HUES64 (cell line): ENCODE measurements at regions not wholly inside any gene's neighbourhood (a gene's known extent, or its start where the extent isn't known, plus 50 kb on each side); places are given as distances from the start of the nearest gene placed in this dataset.

ENCODE experiments used
- H3K27ac ChIP-seq: 2 replicates; pipeline ENCODE4 v1.7.0; 2013; ENCODE audit warnings: low read depth, low read length, inconsistent platforms
- H3K27me3 ChIP-seq: 2 replicates; pipeline ENCODE4 v1.6.1; 2013; ENCODE audit warnings: mild to moderate bottlenecking, low read length; ENCODE audit not compliant: insufficient read depth
- H3K36me3 ChIP-seq: 2 replicates; pipeline ENCODE4 v1.6.1; 2013; ENCODE audit warnings: mild to moderate bottlenecking, low read length; ENCODE audit not compliant: insufficient read depth
- H3K4me1 ChIP-seq: 2 replicates; pipeline ENCODE4 v1.6.1; 2013; ENCODE audit warnings: mild to moderate bottlenecking, low read length, moderate library complexity; ENCODE audit not compliant: insufficient read depth
- H3K4me3 ChIP-seq: 2 replicates; pipeline ENCODE4 v1.5.1; 2013; ENCODE audit warnings: mild to moderate bottlenecking, low read length, moderate library complexity
- H3K9ac ChIP-seq: 2 replicates; pipeline ENCODE4 v1.6.1; 2013; ENCODE audit warnings: mild to moderate bottlenecking, low read depth, low read length
- H3K9me3 ChIP-seq: 2 replicates; pipeline ENCODE4 v1.6.1; 2013; ENCODE audit warnings: low read depth, low read length; ENCODE audit not compliant: insufficient read depth
- WGBS: fragments of 150-250, 120-280 bp; methylation state at CpG from one replicate; pipeline ENCODE4 v1.1.7; 2013; ENCODE audit warnings: missing lambda C conversion rate; 5-methylcytosine and 5-hydroxymethylcytosine counted together

DNA sequence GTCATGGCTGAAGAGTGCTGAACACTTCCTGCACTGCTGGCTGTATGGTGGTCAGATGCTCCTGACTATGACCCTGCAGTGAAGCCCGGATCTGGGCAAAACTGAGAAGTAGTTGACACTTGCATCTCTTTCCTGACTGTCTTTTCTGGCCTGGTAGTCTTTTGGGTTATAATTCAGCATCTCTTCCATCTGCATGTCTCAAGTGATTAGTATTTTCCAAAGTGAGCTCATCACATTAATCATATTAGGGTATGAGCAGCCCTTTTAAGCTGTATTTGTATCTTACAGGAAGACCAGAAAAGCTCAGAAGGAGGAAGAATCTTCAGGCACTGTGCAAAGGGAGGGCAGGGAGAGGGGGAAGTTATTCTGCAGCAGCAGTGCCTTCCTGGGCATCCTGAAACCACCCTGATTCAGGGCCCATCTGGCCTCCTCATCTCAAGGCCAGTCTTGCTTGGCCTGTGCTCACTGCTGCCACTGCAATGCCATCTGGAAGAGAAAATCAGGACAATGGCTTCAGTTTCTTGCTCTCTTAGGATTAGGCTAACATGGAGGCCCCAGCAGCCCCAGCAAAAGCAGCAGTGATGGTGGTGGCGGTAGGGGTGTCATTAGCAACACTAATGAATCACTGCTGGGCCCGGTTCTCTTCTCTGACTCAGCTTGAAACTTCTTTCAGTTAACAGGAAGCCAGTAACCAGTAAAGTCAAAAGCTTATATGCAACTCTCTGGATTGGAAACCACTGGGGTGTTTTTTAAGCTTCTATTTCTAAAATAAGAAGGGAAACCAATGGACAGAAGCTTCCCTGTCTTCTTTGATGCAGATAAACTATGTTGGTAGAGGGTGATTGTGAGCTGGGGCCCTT, 63.3 kb upstream of the WDR26 start:
- WGBS: 34% methylated on average over 3 of the region's 3 CpGs

DNA sequence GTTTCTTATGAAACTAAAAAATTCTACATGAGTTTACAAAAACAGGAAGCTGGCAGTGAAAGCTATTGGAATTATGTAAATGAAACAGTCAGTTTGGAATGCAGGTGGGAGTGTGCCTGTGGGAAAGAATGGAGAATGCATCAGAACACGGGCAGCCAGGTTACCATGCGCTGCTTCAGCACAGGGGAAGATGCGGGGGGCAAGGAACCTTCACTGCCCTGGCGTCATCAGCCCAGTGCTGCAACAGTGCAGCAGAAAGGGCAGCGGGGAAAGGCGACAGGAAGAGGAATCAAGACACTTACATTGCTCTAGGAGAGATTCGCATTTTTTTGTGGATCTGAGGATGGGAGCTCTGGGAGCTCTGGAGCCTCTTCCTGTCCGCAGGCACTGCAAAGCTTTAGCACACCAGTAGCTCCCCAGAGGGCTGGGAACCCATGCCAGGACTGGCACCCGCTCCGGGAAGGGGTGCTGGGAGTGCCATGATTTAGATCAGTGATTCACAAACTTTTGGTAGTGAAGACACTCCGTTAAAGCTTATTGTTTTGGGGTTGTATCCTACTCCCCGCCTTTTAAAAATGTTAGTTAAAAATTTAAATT, 64.1 kb upstream of the WDR26 start:
- 12% methylated on average over 11 of the region's 12 CpGs for WGBS

More for the DNA sequence above, 63.3 kb upstream of the WDR26 start:
- peaks cover 53% of the 10 kb centered on the region for H3K4me1 ChIP-seq
- no peaks in the 10 kb centered on the region for H3K27me3 ChIP-seq
- H3K36me3 ChIP-seq: no peaks in the 10 kb centered on the region
- peak overlapping the region; percentile 99 for H3K27ac ChIP-seq
- H3K9ac ChIP-seq: peak overlapping the region; percentile 68
- no peak overlapping the region for H3K4me3 ChIP-seq
- peaks cover 10% of the 10 kb centered on the region; the same call in 1 of the 2 replicates for H3K9me3 ChIP-seq

DNA sequence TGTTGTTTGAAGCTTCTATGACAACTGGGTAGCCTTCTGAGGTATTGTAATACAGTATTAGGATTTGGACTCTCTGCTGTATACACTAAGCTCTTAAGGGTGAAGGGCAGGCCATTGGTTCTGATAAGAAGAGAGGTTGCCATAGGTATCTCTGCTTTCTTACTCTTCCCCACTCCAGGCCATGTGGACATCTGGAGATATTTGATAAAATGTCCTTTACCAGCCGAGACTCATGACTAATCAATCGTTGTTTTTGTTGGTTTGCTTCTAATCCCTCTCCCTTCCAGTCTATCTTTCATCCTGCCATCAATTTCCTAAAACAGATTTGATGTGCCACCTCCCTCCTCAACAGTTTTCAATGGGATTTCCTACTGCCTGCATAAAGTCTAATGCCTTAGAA, 64.6 kb upstream of the WDR26 start:
- Histone ChIP-seq H3K4me3 (no peak overlapping the region), H3K4me1 (peaks cover 54% of the 10 kb centered on the region), H3K9me3 (peaks cover 10% of the 10 kb centered on the region; the same call in 1 of the 2 replicates), H3K9ac (peak overlapping the region; percentile 68; the same call in 1 of the 2 replicates), H3K36me3 (no peaks in the 10 kb centered on the region), H3K27ac (peak overlapping the region; percentile 99), H3K27me3 (no peaks in the 10 kb centered on the region)
- 82% methylated on average over 2 of the region's 2 CpGs for WGBS

More for the DNA sequence above, 64.1 kb upstream of the WDR26 start:
- Histone ChIP-seq H3K27me3 (no peaks in the 10 kb centered on the region), H3K27ac (peak overlapping the region; percentile 99), H3K9me3 (peaks cover 10% of the 10 kb centered on the region; the same call in 1 of the 2 replicates), H3K4me1 (peaks cover 53% of the 10 kb centered on the region), H3K4me3 (no peak overlapping the region), H3K9ac (peak overlapping the region; percentile 68), H3K36me3 (no peaks in the 10 kb centered on the region)

DNA sequence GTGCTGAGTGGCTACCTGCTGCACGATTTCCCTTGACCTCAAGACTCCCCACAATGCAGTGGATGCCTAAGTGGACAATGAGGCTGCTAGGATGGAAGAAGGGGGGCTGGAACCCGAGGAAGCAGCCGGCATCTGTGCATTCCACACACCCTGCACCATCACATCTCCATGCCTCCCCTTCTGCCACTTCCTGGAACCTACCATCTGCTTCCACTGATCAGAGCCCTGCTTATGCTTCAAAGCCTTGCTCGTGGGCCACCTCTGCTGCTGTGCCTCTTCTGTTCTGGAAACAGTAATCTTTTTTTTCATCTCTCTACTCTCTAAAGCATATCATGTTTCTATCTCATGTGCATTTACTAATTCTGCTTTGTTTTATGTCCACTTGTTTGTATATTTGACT, 66.2 kb upstream of the WDR26 start:
- peaks cover 10% of the 10 kb centered on the region; the same call in 1 of the 2 replicates for H3K9me3 ChIP-seq
- no peaks in the 10 kb centered on the region for H3K27me3 ChIP-seq
- H3K4me1 ChIP-seq: peaks cover 60% of the 10 kb centered on the region
- WGBS: 83% methylated on average over 4 of the region's 4 CpGs
- no peaks in the 10 kb centered on the region for H3K36me3 ChIP-seq
- no peak overlapping the region for H3K27ac ChIP-seq
- no peak overlapping the region for H3K9ac ChIP-seq
- H3K4me3 ChIP-seq: no peak overlapping the region

DNA sequence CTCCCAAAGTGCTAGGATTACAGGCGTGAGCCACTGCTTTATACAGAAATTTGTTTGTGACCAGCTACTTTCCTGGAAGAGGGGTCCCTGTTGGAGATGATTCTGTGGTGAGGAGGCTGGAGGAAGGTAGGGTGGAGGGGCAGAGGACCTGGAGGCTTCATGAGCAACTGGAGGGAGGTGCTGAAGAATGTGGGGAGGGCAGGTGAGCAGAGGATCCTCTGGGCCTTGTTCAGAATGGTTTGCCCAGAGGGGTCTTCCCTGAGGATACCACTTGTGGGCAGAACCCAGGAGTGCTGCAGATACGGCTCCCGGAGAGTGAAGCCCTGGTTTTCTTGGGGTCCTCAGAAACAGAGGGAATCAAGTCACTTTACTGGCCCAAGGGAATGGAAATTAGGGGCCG, 67.2 kb upstream of the WDR26 start:
- H3K9ac ChIP-seq: no peak overlapping the region
- no peak overlapping the region for H3K4me3 ChIP-seq
- H3K27me3 ChIP-seq: no peaks in the 10 kb centered on the region
- peaks cover 63% of the 10 kb centered on the region for H3K4me1 ChIP-seq
- 84% methylated on average over 4 of the region's 4 CpGs for WGBS
- H3K27ac ChIP-seq: peak overlapping the region; percentile 84; the same call in 1 of the 2 replicates
- peaks cover 4% of the 10 kb centered on the region; the same call in 1 of the 2 replicates for H3K9me3 ChIP-seq
- H3K36me3 ChIP-seq: no peaks in the 10 kb centered on the region

DNA sequence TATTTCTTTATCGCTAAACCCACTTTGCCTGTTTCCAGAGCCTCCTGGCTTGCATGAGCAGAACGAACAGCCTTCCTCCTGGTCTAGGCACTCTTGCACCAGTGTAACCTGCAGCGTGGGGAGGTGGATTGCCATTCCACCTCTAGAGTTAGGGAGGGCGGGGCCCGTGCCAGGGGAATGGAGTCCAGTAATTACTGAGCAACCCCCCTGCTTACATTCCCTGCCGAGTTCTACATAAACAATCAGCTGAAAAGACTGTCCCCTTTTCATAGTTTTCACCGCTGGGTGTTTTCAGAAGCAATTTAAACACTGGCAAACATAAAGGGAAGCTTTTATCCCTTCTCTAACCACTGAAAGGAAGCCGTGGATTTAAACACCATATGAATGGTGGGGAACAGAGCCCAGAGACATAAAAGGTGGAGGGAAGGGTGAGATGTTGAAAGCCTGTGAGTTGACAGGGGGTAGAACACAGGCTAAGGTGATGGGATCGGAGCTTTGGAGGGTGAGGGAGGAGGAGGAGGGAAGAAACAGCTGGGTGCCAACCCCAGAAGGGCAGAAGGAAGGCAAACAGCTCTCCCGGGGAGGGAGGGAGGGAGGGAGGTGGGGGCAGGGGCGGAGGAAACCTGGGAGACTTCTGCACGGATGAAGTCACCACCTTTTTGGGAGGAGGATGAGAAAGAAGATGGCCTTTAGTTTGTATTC, 68.0 kb upstream of the WDR26 start:
- Histone ChIP-seq H3K27ac (peak overlapping the region; percentile 84), H3K9ac (peak overlapping the region; percentile 46; the same call in 1 of the 2 replicates), H3K36me3 (no peaks in the 10 kb centered on the region), H3K4me3 (peak overlapping the region; percentile 13; the same call in 1 of the 2 replicates), H3K9me3 (no peaks in the 10 kb centered on the region), H3K4me1 (peaks cover 58% of the 10 kb centered on the region), H3K27me3 (no peaks in the 10 kb centered on the region)
- WGBS: 8% methylated on average over 11 of the region's 12 CpGs

DNA sequence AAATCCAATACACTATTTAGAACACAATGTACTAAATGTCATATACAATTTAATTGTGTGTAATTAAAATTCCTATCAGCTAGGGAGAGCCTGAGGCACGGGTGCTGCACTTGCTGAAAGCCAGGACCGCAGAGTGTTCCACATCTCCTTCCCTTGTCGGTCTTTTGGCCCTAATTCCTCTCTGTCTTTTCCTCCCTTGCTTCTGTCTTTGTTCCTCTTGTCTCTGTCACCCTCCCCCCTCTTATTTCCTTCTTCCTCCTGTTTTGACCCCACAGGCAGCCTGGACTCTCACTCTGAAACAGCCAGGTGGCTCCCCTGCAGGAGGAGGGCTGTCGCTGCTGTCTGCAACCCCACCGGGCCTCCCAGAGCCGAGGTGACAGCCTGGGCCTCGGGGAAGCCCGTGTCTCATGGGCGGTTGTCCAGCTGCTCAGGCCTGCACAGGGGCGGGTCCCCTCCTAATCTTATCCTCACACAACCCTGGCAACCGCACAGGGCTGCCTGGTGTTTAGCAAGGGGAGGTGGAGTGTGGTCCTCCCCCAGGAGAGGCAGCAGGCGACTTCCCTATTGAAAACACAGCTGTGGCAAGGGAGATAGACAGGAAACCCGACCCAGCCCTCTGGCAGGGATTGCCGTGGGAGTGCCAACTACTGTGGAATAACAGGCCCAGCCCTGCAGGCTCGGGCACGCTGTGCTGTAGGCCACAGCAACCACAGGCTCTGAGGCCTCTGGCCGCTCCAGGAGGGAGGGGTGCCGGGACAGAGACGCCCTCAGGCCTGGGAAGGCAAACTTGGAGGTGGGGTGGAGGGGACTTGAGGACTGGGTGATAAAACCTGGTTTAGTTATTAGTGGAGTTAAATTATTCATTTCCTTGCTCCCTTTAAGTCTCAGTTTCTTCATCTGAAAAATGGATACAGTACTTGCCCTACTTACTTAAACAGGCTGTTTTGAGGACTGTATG, 68.8 kb upstream of the WDR26 start:
- Histone ChIP-seq H3K4me3 (peak overlapping the region; percentile 22; the same call in 1 of the 2 replicates), H3K4me1 (peaks cover 50% of the 10 kb centered on the region)

DNA sequence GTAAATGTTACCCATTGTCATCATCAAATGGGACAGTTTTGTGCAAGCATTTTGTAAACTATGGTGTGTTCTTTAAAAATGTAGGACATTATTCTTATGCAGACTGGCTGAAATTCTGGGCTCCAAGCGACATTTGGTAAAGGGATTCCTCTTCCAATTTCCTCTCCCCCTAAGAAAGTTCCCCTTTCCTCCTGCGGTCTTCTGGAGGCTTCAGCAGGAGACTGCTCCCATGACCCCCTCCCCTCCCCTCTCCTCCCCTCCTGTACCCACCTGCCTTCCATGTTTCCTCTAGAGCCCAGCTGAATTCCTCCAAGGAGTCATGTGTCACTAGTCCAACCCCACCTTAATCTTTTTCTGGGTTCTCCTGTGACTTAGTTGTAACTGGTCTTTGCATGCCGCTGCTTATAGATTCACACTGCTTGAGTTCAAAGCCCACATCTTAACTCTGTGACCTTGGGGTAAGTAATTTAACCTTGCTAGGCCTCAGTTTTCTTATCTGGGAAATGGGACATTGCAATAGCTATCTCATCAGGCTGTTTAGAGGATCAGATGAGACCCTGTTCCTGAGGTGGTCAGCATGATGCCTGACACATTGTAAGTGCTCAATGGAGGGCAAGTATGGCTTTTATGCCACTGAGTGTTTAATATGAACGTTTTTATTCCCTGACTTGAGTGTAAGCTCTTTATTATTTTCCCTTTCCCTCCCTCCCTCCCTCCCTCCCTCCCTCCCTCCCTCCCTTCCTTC, 69.9 kb upstream of the WDR26 start:
- Histone ChIP-seq H3K27ac (peak overlapping the region; percentile 84; the same call in 1 of the 2 replicates), H3K9ac (no peak overlapping the region), H3K36me3 (no peaks in the 10 kb centered on the region), H3K9me3 (no peaks in the 10 kb centered on the region), H3K4me3 (no peak overlapping the region), H3K27me3 (no peaks in the 10 kb centered on the region), H3K4me1 (peaks cover 39% of the 10 kb centered on the region)
- WGBS: 79% methylated on average over 3 of the region's 4 CpGs

More for the DNA sequence above, 68.8 kb upstream of the WDR26 start:
- H3K9ac ChIP-seq: peak overlapping the region; percentile 46
- no peaks in the 10 kb centered on the region for H3K27me3 ChIP-seq
- H3K9me3 ChIP-seq: no peaks in the 10 kb centered on the region
- H3K36me3 ChIP-seq: no peaks in the 10 kb centered on the region
- WGBS: 13% methylated on average over 17 of the region's 19 CpGs
- peak overlapping the region; percentile 84 for H3K27ac ChIP-seq

DNA sequence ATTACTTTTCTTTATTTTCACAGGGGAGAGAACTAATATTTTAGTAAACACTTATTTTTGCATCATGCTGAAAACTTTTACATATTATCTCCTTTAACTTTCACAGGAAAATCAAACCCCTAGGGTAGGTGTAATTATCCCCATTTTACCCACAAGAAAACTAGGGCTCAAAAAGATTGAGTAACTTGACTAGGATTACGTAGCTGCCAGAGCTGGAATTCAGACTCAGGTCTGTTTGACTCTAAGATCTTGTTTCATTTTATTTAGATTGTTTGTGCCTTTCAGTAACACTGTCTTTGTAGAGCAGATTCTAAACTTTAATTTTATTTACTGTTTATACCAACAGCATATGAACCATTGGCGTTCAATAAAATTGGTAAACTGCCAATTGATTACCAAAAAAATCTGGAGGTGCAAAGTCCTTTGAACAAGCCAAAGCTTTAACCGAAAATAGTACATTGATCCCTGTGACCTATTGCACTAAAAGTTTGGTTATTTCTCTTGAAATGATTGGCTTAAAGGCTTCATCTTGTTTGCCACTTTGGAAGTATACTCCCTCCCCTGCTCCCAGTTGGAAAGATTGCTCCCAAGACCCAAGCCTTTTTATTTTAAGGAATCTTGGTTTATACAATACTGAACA, 71.0 kb upstream of the WDR26 start:
- no peaks in the 10 kb centered on the region for H3K9me3 ChIP-seq
- H3K4me1 ChIP-seq: peaks cover 37% of the 10 kb centered on the region
- no peak overlapping the region for H3K9ac ChIP-seq
- H3K36me3 ChIP-seq: no peaks in the 10 kb centered on the region
- H3K27me3 ChIP-seq: no peaks in the 10 kb centered on the region
- no peak overlapping the region for H3K27ac ChIP-seq
- 97% methylated on average over 3 of the region's 3 CpGs for WGBS
- H3K4me3 ChIP-seq: no peak overlapping the region
